Chondrocyte (in vitro differentiated cells): ENCODE measurements at regions not wholly inside any gene's neighbourhood (a gene's known extent, or its start where the extent isn't known, plus 50 kb on each side); places are given as distances from the start of the nearest gene placed in this dataset.

Experiments used
- DNase-seq: peaks from one replicate; pipeline ENCODE4 v3.0.0; 2021; ENCODE audit warnings: mixed read lengths, low spot score
- H3K27ac Mint-ChIP-seq: one replicate; pipeline ENCODE4 v1.8.0; 2021; ENCODE audit warnings: mild to moderate bottlenecking, moderate library complexity, mixed read lengths; ENCODE audit not compliant: unreplicated experiment
- H3K27me3 Mint-ChIP-seq: 2 replicates; pipeline ENCODE4 v1.8.0; 2021; ENCODE audit warnings: low read depth, mixed read lengths
- H3K36me3 Mint-ChIP-seq: 2 replicates; pipeline ENCODE4 v1.8.0; 2021; ENCODE audit warnings: low read depth, mixed read lengths
- H3K4me1 Mint-ChIP-seq: 2 replicates; pipeline ENCODE4 v1.8.0; 2021; ENCODE audit warnings: low read depth, mild to moderate bottlenecking, mixed read lengths
- H3K4me3 Mint-ChIP-seq: one replicate; pipeline ENCODE4 v1.8.0; 2021; ENCODE audit warnings: mild to moderate bottlenecking, moderate library complexity, mixed read lengths; ENCODE audit not compliant: unreplicated experiment
- H3K9me3 Mint-ChIP-seq: 2 replicates; pipeline ENCODE4 v1.8.0; 2021; ENCODE audit warnings: low read depth, mixed read lengths
- TF ChIP-seq, protein P1 (sequence below): fragments of 200-600 bp; sonication (generic); IDR thresholded peaks from 2 replicates; pipeline ENCODE4 v1.5.0; 2021; ENCODE audit warnings: antibody characterized with exemption, mild to moderate bottlenecking, moderate library complexity

- Mint-ChIP-seq H3K27ac (no peak overlapping the region), H3K9me3 (peaks cover 7% of the 10 kb centered on the region), H3K4me3 (no peak overlapping the region), H3K27me3 (peaks cover 18% of the 10 kb centered on the region), H3K4me1 (peaks cover 5% of the 10 kb centered on the region), H3K36me3 (peaks cover 2% of the 10 kb centered on the region)
- DNase-seq: no peak
- TF ChIP-seq, protein P1, sequence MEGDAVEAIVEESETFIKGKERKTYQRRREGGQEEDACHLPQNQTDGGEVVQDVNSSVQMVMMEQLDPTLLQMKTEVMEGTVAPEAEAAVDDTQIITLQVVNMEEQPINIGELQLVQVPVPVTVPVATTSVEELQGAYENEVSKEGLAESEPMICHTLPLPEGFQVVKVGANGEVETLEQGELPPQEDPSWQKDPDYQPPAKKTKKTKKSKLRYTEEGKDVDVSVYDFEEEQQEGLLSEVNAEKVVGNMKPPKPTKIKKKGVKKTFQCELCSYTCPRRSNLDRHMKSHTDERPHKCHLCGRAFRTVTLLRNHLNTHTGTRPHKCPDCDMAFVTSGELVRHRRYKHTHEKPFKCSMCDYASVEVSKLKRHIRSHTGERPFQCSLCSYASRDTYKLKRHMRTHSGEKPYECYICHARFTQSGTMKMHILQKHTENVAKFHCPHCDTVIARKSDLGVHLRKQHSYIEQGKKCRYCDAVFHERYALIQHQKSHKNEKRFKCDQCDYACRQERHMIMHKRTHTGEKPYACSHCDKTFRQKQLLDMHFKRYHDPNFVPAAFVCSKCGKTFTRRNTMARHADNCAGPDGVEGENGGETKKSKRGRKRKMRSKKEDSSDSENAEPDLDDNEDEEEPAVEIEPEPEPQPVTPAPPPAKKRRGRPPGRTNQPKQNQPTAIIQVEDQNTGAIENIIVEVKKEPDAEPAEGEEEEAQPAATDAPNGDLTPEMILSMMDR: no peak
Observed at GRCh38 chr11:116466191-116466590, 306.6 kb downstream of the BUD13 start.

- Mint-ChIP-seq H3K4me3 (no peak overlapping the region), H3K9me3 (peaks cover 7% of the 10 kb centered on the region), H3K27me3 (peaks cover 20% of the 10 kb centered on the region), H3K4me1 (no peaks in the 10 kb centered on the region), H3K27ac (no peak overlapping the region), H3K36me3 (peaks cover 2% of the 10 kb centered on the region)
- no peak for DNase-seq
- TF ChIP-seq, protein P1: no peak
Observed at GRCh38 chr11:116465056-116465455, 307.7 kb downstream of the BUD13 start.

GRCh38 chr11:116461789-116462188 is 311.0 kb downstream of the BUD13 start:
- H3K9me3 Mint-ChIP-seq: no peaks in the 10 kb centered on the region
- DNase-seq: no peak
- H3K4me1 Mint-ChIP-seq: no peaks in the 10 kb centered on the region
- peaks cover 17% of the 10 kb centered on the region for H3K27me3 Mint-ChIP-seq
- H3K27ac Mint-ChIP-seq: no peak overlapping the region
- no peak overlapping the region for H3K4me3 Mint-ChIP-seq
- H3K36me3 Mint-ChIP-seq: no peaks in the 10 kb centered on the region
- TF ChIP-seq, protein P1: no peak

DNA sequence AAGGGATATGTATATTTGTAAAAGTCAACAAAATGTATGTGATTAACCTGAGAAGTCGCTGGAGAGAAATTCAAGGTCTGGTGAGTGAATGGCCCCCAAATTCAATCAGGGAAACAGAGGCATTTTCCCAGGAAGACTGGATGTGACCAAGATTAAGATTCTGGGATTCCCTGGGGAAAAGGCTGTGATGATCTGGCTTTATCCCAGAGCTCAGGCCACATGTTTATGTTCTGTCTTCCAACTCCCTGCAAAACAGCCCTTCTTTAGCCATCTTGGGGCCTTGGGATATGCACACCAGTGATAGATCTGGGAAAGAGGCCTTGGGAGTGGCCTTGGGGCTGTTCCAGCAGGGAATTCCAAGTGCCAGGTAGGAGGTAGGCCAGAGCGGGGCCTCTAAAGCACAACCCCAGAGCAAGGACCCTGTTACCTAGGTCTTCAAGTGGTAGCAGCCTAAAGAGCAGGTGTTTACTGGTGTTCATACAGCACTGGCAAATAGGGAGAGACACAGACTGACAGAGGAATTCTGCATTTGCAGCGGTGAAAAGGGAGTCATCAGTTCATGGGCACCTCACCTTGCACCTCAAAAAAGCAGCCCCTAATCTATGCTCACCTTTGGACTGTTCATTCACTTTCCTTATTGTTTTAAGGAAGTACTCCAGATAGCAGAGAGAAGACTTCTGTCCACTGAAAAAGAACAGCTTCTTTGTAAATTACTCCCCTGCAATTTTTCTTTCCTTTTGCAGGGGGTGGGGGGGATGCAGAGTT is 312.4 kb downstream of the BUD13 start:
- Mint-ChIP-seq H3K4me1 (no peaks in the 10 kb centered on the region), H3K9me3 (no peaks in the 10 kb centered on the region), H3K27me3 (peaks cover 17% of the 10 kb centered on the region), H3K4me3 (no peak overlapping the region), H3K36me3 (no peaks in the 10 kb centered on the region), H3K27ac (no peak overlapping the region)
- TF ChIP-seq, protein P1: no peak
- no peak for DNase-seq

GRCh38 chr11:116459185-116460045 is 313.4 kb downstream of the BUD13 start:
- no peak overlapping the region for H3K27ac Mint-ChIP-seq
- no peak for DNase-seq

More at GRCh38 chr11:116459185-116460045, 313.4 kb downstream of the BUD13 start:
- Mint-ChIP-seq H3K36me3 (no peaks in the 10 kb centered on the region), H3K4me1 (no peaks in the 10 kb centered on the region), H3K9me3 (no peaks in the 10 kb centered on the region), H3K27me3 (peaks cover 17% of the 10 kb centered on the region), H3K4me3 (no peak overlapping the region)
- TF ChIP-seq, protein P1: no peak
